Loucy (cell line): ENCODE measurements at regions not wholly inside any gene's neighbourhood (a gene's known extent, or its start where the extent isn't known, plus 50 kb on each side); places are given as distances from the start of the nearest gene placed in this dataset.

ENCODE experiments used
- H2AFZ ChIP-seq: fragments of 200-600 bp; sonication (generic); 2 replicates; pipeline ENCODE4 v1.6.0; 2016; ENCODE audit warnings: antibody characterized with exemption, mild to moderate bottlenecking, low read length, moderate library complexity
- H3F3A ChIP-seq: fragments of 200-600 bp; 2 replicates; pipeline ENCODE4 v1.6.0; 2016; ENCODE audit warnings: antibody characterized with exemption, low read depth, mild to moderate bottlenecking
- H3K27me3 ChIP-seq: fragments of 200-600 bp; sonication (generic); 2 replicates; pipeline ENCODE4 v1.6.1; 2014; ENCODE audit warnings: low read length, mild to moderate bottlenecking; ENCODE audit not compliant: insufficient read depth, poor library complexity, severe bottlenecking
- H3K36me3 ChIP-seq: fragments of 200-600 bp; sonication (generic); 2 replicates; pipeline ENCODE4 v1.6.1; 2016; ENCODE audit warnings: low read length; ENCODE audit not compliant: insufficient read depth
- H3K4me1 ChIP-seq: fragments of 200-600 bp; sonication (generic); 2 replicates; pipeline ENCODE4 v1.5.1; 2014; ENCODE audit warnings: low read length, mild to moderate bottlenecking; ENCODE audit not compliant: insufficient read depth, poor library complexity, severe bottlenecking
- H3K4me2 ChIP-seq: fragments of 200-600 bp; sonication (generic); 2 replicates; pipeline ENCODE4 v1.6.0; 2014; ENCODE audit warnings: antibody characterized with exemption, low read length, low read depth, mild to moderate bottlenecking; ENCODE audit not compliant: poor library complexity, severe bottlenecking
- H3K4me3 ChIP-seq: fragments of 200-600 bp; sonication (generic); 2 replicates; pipeline ENCODE4 v1.5.1; 2014; ENCODE audit warnings: low read length, mild to moderate bottlenecking, mixed read lengths; ENCODE audit not compliant: poor library complexity, severe bottlenecking
- H3K79me2 ChIP-seq: fragments of 200-600 bp; sonication (generic); 2 replicates; pipeline ENCODE4 v1.6.1; 2014; ENCODE audit warnings: low read length; ENCODE audit not compliant: insufficient read depth
- H3K9ac ChIP-seq: fragments of 200-600 bp; sonication (generic); 2 replicates; pipeline ENCODE4 v1.6.0; 2014; ENCODE audit warnings: mild to moderate bottlenecking, low read depth, low read length, moderate library complexity; ENCODE audit not compliant: poor library complexity, severe bottlenecking
- H3K9me2 ChIP-seq: fragments of 200-600 bp; sonication (generic); replicated peaks from 2 replicates; pipeline ENCODE4 v1.6.1; 2016; ENCODE audit warnings: low read depth, low read length, mixed read lengths
- H3K9me3 ChIP-seq: fragments of 200-600 bp; sonication (generic); 2 replicates; pipeline ENCODE4 v1.6.1; 2014; ENCODE audit warnings: mild to moderate bottlenecking, antibody characterized with exemption, low read length, low read depth; ENCODE audit not compliant: insufficient read depth
- H4K20me1 ChIP-seq: fragments of 200-600 bp; sonication (generic); 2 replicates; pipeline ENCODE4 v1.6.0; 2014; ENCODE audit warnings: antibody characterized with exemption, low read length, mild to moderate bottlenecking; ENCODE audit not compliant: insufficient read depth, poor library complexity, severe bottlenecking
- CTCF ChIP-seq: fragments of 200-600 bp; sonication (generic); conservative IDR thresholded peaks from 2 replicates; pipeline ENCODE4 v1.5.1; 2014; ENCODE audit warnings: mild to moderate bottlenecking, antibody characterized with exemption, low read length
- EZH2phosphoT487 ChIP-seq: fragments of 200-600 bp; IDR thresholded peaks from 2 replicates; pipeline ENCODE4 v1.6.1; 2018; ENCODE audit warnings: antibody characterized with exemption, mild to moderate bottlenecking, moderate library complexity, borderline replicate concordance

- no peaks in the 10 kb centered on the region for H3F3A ChIP-seq
- H3K4me2 ChIP-seq: no peak overlapping the region
- no peaks in the 10 kb centered on the region for H3K27me3 ChIP-seq
- no peaks in the 10 kb centered on the region for H3K79me2 ChIP-seq
- H3K9ac ChIP-seq: no peak overlapping the region
- H3K9me3 ChIP-seq: no peaks in the 10 kb centered on the region
- no peak overlapping the region for H3K4me3 ChIP-seq
- H3K9me2 ChIP-seq: no peaks in the 10 kb centered on the region
- H2AFZ ChIP-seq: no peak overlapping the region
- H3K36me3 ChIP-seq: no peaks in the 10 kb centered on the region
- H4K20me1 ChIP-seq: no peaks in the 10 kb centered on the region
- TF ChIP-seq CTCF: no peak
- no peak for TF ChIP-seq EZH2phosphoT487
- H3K4me1 ChIP-seq: no peaks in the 10 kb centered on the region
Observed at GRCh38 chrX:39017077-39017476, 215.8 kb downstream of the MID1IP1 start.

GRCh38 chrX:39017716-39018115 is 216.5 kb downstream of the MID1IP1 start:
- Histone ChIP-seq H4K20me1 (no peaks in the 10 kb centered on the region), H2AFZ (no peak overlapping the region), H3K4me3 (no peak overlapping the region), H3K4me1 (no peaks in the 10 kb centered on the region), H3K9me2 (no peaks in the 10 kb centered on the region), H3K9ac (no peak overlapping the region), H3K9me3 (no peaks in the 10 kb centered on the region), H3K27me3 (no peaks in the 10 kb centered on the region), H3F3A (no peaks in the 10 kb centered on the region), H3K36me3 (no peaks in the 10 kb centered on the region), H3K79me2 (no peaks in the 10 kb centered on the region), H3K4me2 (no peak overlapping the region)
- TF ChIP-seq CTCF (no peak), EZH2phosphoT487 (no peak)

- Histone ChIP-seq H3K36me3 (no peaks in the 10 kb centered on the region), H3K4me2 (no peak overlapping the region), H4K20me1 (no peaks in the 10 kb centered on the region), H3K9me3 (no peaks in the 10 kb centered on the region), H3K4me3 (no peak overlapping the region), H2AFZ (no peak overlapping the region), H3K9ac (no peak overlapping the region), H3K4me1 (no peaks in the 10 kb centered on the region), H3K79me2 (no peaks in the 10 kb centered on the region), H3K27me3 (no peaks in the 10 kb centered on the region), H3F3A (no peaks in the 10 kb centered on the region), H3K9me2 (no peaks in the 10 kb centered on the region)
- TF ChIP-seq CTCF (no peak), EZH2phosphoT487 (no peak)
Observed at GRCh38 chrX:39018541-39018940, 217.3 kb downstream of the MID1IP1 start.
